ENCODE measurements at regions not wholly inside any gene's neighbourhood (a gene's known extent, or its start where the extent isn't known, plus 50 kb on each side); places are given as distances from the start of the nearest gene placed in this dataset.

DNA sequence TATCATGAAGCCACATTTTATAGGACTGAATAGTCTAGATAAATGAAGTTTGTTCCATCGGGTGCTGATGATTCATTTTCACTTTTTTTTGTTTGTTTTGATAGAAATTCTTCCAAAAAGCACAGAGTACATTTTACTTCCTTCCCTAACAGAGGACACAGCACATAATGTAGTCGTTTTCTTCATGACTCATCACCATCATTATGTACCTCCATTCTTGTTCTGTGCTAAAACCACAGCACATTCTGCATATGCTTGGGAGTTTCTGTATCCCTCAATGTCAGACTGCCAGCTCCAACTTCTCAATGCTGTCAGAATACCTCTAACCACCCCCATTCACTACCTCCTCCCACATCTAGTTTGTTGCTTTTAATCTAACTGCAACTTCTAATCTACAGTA lies 1004.9 kb upstream of the ADGRB3 start:
- no peaks in the 10 kb centered on the region for H3K27me3 ChIP-seq (replicated peaks; ENCODE audit: insufficient read depth, low read depth, low read length, poor library complexity)
- no peak for TF ChIP-seq EZH2 (IDR thresholded peaks at IDR 0.05; ENCODE audit: borderline replicate concordance, low read depth, low read length, poor library complexity, severe bottlenecking)
- TF ChIP-seq, protein P1, sequence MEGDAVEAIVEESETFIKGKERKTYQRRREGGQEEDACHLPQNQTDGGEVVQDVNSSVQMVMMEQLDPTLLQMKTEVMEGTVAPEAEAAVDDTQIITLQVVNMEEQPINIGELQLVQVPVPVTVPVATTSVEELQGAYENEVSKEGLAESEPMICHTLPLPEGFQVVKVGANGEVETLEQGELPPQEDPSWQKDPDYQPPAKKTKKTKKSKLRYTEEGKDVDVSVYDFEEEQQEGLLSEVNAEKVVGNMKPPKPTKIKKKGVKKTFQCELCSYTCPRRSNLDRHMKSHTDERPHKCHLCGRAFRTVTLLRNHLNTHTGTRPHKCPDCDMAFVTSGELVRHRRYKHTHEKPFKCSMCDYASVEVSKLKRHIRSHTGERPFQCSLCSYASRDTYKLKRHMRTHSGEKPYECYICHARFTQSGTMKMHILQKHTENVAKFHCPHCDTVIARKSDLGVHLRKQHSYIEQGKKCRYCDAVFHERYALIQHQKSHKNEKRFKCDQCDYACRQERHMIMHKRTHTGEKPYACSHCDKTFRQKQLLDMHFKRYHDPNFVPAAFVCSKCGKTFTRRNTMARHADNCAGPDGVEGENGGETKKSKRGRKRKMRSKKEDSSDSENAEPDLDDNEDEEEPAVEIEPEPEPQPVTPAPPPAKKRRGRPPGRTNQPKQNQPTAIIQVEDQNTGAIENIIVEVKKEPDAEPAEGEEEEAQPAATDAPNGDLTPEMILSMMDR (conservative IDR thresholded peaks at IDR 0.05; ENCODE audit: low read depth, low read length) = no peak
- H3K4me3 ChIP-seq (ENCODE audit: low read depth, low read length, poor library complexity, severe bottlenecking) = no peak overlapping the region
- no peaks in the 10 kb centered on the region for H3K36me3 ChIP-seq (ENCODE audit: insufficient read depth, low read length, poor library complexity, severe bottlenecking)
- no peaks in the 10 kb centered on the region for H3K9me3 ChIP-seq (ENCODE audit: low read depth, low read length, poor library complexity, severe bottlenecking)
- H3K4me1 ChIP-seq (ENCODE audit: insufficient read depth, low read length, poor library complexity, severe bottlenecking) = peaks cover 9% of the 10 kb centered on the region
- H3K27ac ChIP-seq (ENCODE audit: low read depth, low read length, poor library complexity, severe bottlenecking) = no peak overlapping the region
- intact Hi-C loops (cut with micrococcal nuclease; ENCODE audit: unreplicated experiment) = no loop called here
- ChIA-PET POLR2A (ENCODE audit: low non-redundant PET) (no interaction called here), CTCF (no interaction called here)
- peak; percentile 52 for DNase-seq (ENCODE audit: low spot score)
- BruUV-seq (replicated peaks) = no TSS peak

DNA sequence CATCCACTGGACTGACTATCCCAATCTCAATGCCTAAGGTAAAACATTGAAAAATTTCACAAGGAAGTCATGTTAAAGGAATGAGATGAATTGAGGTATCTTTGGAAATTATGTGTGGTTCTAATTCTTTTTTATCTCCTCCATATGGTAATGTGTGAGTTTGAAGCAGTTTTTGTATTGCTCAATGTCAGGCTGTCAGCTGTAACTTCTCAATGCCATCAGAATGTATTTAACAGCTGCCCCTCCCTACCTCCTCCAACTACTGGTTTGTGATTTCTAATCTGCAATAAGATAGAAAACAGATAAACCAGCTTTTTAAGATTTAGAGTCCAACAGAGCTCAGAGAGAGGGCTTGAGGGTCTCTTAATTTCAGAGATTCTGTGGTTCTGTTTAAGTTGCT lies 1005.8 kb upstream of the ADGRB3 start:
- Histone ChIP-seq H3K9me3 (ENCODE audit: low read depth, low read length, poor library complexity, severe bottlenecking) (no peaks in the 10 kb centered on the region), H3K27ac (ENCODE audit: low read depth, low read length, poor library complexity, severe bottlenecking) (no peak overlapping the region), H3K36me3 (ENCODE audit: insufficient read depth, low read length, poor library complexity, severe bottlenecking) (no peaks in the 10 kb centered on the region), H3K27me3 (replicated peaks; ENCODE audit: insufficient read depth, low read depth, low read length, poor library complexity) (no peaks in the 10 kb centered on the region), H3K4me3 (ENCODE audit: low read depth, low read length, poor library complexity, severe bottlenecking) (no peak overlapping the region), H3K4me1 (ENCODE audit: insufficient read depth, low read length, poor library complexity, severe bottlenecking) (peaks cover 9% of the 10 kb centered on the region)
- POLR2A ChIA-PET (ENCODE audit: low non-redundant PET) = no interaction called here
- peak; percentile 27 for DNase-seq (ENCODE audit: low spot score)
- TF ChIP-seq EZH2 (IDR thresholded peaks at IDR 0.05; ENCODE audit: borderline replicate concordance, low read depth, low read length, poor library complexity, severe bottlenecking) = no peak
- TF ChIP-seq, protein P1 (conservative IDR thresholded peaks at IDR 0.05; ENCODE audit: low read depth, low read length) = no peak
- intact Hi-C loops (cut with micrococcal nuclease; ENCODE audit: unreplicated experiment) = no loop called here
- BruUV-seq (replicated peaks) = no TSS peak
- CTCF ChIA-PET = no interaction called here

DNA sequence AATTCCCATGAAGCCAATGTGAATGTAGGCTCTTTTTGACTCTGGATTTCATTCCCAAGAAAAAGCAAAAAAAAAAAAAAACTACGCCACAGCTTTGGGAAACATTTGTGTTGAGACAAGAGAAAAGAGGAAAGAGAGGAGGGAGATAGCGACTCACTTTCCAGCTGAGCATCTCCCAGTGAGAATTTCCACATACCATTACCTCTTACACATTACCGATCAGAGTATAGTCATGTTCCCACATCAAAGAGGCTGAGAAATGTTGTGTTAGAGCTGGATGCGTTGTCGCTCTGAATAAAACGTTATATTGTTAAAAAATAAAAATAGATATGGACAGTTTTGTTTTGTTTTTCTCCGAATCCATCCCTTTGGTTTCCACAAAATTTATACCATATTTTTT lies 1019.3 kb upstream of the ADGRB3 start:
- Histone ChIP-seq H3K27me3 (replicated peaks; ENCODE audit: insufficient read depth, low read depth, low read length, poor library complexity) (no peaks in the 10 kb centered on the region), H3K27ac (ENCODE audit: low read depth, low read length, poor library complexity, severe bottlenecking) (no peak overlapping the region), H3K36me3 (ENCODE audit: insufficient read depth, low read length, poor library complexity, severe bottlenecking) (no peaks in the 10 kb centered on the region), H3K4me3 (ENCODE audit: low read depth, low read length, poor library complexity, severe bottlenecking) (no peak overlapping the region), H3K9me3 (ENCODE audit: low read depth, low read length, poor library complexity, severe bottlenecking) (no peaks in the 10 kb centered on the region), H3K4me1 (ENCODE audit: insufficient read depth, low read length, poor library complexity, severe bottlenecking) (no peaks in the 10 kb centered on the region)
- no peak for DNase-seq (ENCODE audit: low spot score)
- ChIA-PET CTCF (no interaction called here), POLR2A (ENCODE audit: low non-redundant PET) (no interaction called here)
- BruUV-seq (replicated peaks) = no TSS peak
- intact Hi-C loops (cut with micrococcal nuclease; ENCODE audit: unreplicated experiment) = no loop called here
- no peak for TF ChIP-seq EZH2 (IDR thresholded peaks at IDR 0.05; ENCODE audit: borderline replicate concordance, low read depth, low read length, poor library complexity, severe bottlenecking)
- TF ChIP-seq, protein P1 (conservative IDR thresholded peaks at IDR 0.05; ENCODE audit: low read depth, low read length) = no peak

Measured in A673 (cell line).